SU-DHL-6 (cell line): ENCODE measurements at regions not wholly inside any gene's neighbourhood (a gene's known extent, or its start where the extent isn't known, plus 50 kb on each side); places are given as distances from the start of the nearest gene placed in this dataset.

Source experiments
- H2AFZ ChIP-seq: fragments of 200-600 bp; sonication (generic); 2 replicates; pipeline ENCODE4 v1.6.1; 2014; ENCODE audit warnings: low read depth, mild to moderate bottlenecking, moderate library complexity, mixed read lengths, antibody characterized with exemption, low read length; ENCODE audit not compliant: severe bottlenecking
- H3F3A ChIP-seq: fragments of 200-600 bp; shearing (Covaris generic); 2 replicates; pipeline ENCODE4 v1.6.0; 2016; ENCODE audit warnings: antibody characterized with exemption, mild to moderate bottlenecking; ENCODE audit not compliant: insufficient read depth
- H3K27ac ChIP-seq: fragments of 200-600 bp; sonication (generic); 2 replicates; pipeline ENCODE4 v1.5.1; 2016; ENCODE audit warnings: low read depth, mild to moderate bottlenecking, low read length, moderate library complexity, mixed read lengths
- H3K27me3 ChIP-seq: fragments of 200-600 bp; sonication (generic), shearing (Covaris generic); 2 replicates; pipeline ENCODE4 v1.6.0; 2014; ENCODE audit warnings: mild to moderate bottlenecking, low read length
- H3K36me3 ChIP-seq: fragments of 200-600 bp; sonication (generic); 2 replicates; pipeline ENCODE4 v1.6.1; 2014; ENCODE audit warnings: mild to moderate bottlenecking, low read length, mixed read lengths
- H3K4me2 ChIP-seq: fragments of 300-600, 200-600 bp; shearing (Covaris generic), sonication (generic); 2 replicates; pipeline ENCODE4 v1.6.0; 2014; ENCODE audit warnings: low read length, low read depth, mild to moderate bottlenecking; ENCODE audit not compliant: poor library complexity, severe bottlenecking
- H3K4me3 ChIP-seq: fragments of 200-600 bp; sonication (generic); 2 replicates; pipeline ENCODE4 v1.5.1; 2014; ENCODE audit warnings: antibody characterized with exemption, low read length, mild to moderate bottlenecking, mixed read lengths; ENCODE audit not compliant: insufficient read depth, poor library complexity, severe bottlenecking
- H3K79me2 ChIP-seq: fragments of 200-600 bp; sonication (generic); 2 replicates; pipeline ENCODE4 v1.6.1; 2014; ENCODE audit warnings: mild to moderate bottlenecking, low read length, moderate library complexity; ENCODE audit not compliant: insufficient read depth
- H3K9ac ChIP-seq: fragments of 200-600 bp; sonication (generic); 2 replicates; pipeline ENCODE4 v1.7.0; 2014; ENCODE audit warnings: mild to moderate bottlenecking, low read length
- H3K9me2 ChIP-seq: fragments of 200-600 bp; sonication (generic); replicated peaks from 2 replicates; pipeline ENCODE4 v1.6.1; 2014; ENCODE audit warnings: low read length; ENCODE audit not compliant: insufficient read depth
- H3K9me3 ChIP-seq: fragments of 200-600 bp; sonication (generic); 2 replicates; pipeline ENCODE4 v1.6.1; 2014; ENCODE audit warnings: low read length, mixed read lengths; ENCODE audit not compliant: insufficient read depth
- H4K20me1 ChIP-seq: fragments of 200-600 bp; sonication (generic); 2 replicates; pipeline ENCODE4 v1.6.1; 2014; ENCODE audit warnings: low read depth, mild to moderate bottlenecking, antibody characterized with exemption, low read length, moderate library complexity, mixed read lengths
- CTCF ChIP-seq: fragments of 200-600 bp; sonication (generic); IDR thresholded peaks from one replicate; pipeline ENCODE4 v1.5.1; 2017; ENCODE audit warnings: antibody characterized with exemption, mild to moderate bottlenecking, low read length, moderate library complexity; ENCODE audit not compliant: insufficient read depth, poor library complexity, severe bottlenecking
- EZH2phosphoT487 ChIP-seq: fragments of 200-600 bp; sonication (generic), shearing (Covaris generic); conservative IDR thresholded peaks from 2 replicates; pipeline ENCODE4 v1.6.1; 2018; ENCODE audit warnings: mild to moderate bottlenecking, antibody characterized with exemption, low read length, moderate library complexity, mixed read lengths

GRCh38 chr13:85230691-85231093 is 568.5 kb downstream of the SLITRK6 start:
- TF ChIP-seq EZH2phosphoT487 (no peak), CTCF (no peak)
- Histone ChIP-seq H2AFZ (no peak overlapping the region), H3K79me2 (no peaks in the 10 kb centered on the region), H4K20me1 (no peaks in the 10 kb centered on the region), H3K9me2 (no peaks in the 10 kb centered on the region), H3F3A (no peaks in the 10 kb centered on the region), H3K9me3 (no peaks in the 10 kb centered on the region), H3K27ac (no peak overlapping the region), H3K36me3 (no peaks in the 10 kb centered on the region), H3K4me2 (no peak overlapping the region), H3K4me3 (no peak overlapping the region), H3K9ac (no peak overlapping the region), H3K27me3 (no peaks in the 10 kb centered on the region)

GRCh38 chr13:85228692-85229091 is 570.5 kb downstream of the SLITRK6 start:
- Histone ChIP-seq H3K36me3 (no peaks in the 10 kb centered on the region), H3K9ac (no peak overlapping the region), H3K9me3 (no peaks in the 10 kb centered on the region), H2AFZ (no peak overlapping the region), H4K20me1 (no peaks in the 10 kb centered on the region), H3F3A (no peaks in the 10 kb centered on the region), H3K4me2 (no peak overlapping the region), H3K27ac (no peak overlapping the region), H3K9me2 (no peaks in the 10 kb centered on the region), H3K4me3 (no peak overlapping the region), H3K79me2 (no peaks in the 10 kb centered on the region), H3K27me3 (no peaks in the 10 kb centered on the region)
- TF ChIP-seq EZH2phosphoT487 (no peak), CTCF (no peak)

DNA sequence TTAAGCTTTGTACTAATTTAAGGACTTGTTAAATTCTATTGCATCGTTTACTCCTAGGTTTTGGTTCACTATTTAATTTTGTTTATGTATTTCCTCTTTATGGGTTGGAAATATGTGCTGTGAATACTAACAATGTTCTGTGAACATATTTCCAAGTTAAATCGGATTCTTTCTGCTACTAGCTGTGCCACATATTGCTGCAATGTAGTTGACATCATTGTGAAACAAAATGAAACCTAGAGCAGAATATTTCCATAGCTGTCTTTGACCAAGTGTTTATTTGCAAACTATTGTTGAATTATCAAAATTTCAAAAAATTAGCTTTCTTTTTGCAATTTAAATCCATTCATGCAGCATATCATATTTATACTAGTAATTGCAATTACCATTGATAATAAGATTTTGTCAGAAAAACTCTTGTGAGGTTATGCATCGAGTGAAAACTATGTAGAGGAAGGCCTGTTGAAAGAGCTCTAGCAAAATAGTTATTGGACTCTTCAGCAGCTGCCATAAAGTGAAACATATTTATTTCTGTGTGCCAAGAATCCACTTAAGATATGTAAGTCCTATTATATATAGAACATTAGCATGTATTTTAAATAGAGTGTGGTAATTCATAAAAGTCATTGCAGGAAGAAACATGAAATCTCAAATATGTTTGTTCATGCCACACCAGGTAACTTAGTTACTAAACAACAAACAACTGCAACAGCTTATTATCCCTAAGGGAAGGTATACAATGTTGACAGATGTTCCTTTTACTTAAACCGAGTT is 575.1 kb downstream of the SLITRK6 start:
- Histone ChIP-seq H3K9me2 (no peaks in the 10 kb centered on the region), H3K27ac (no peak overlapping the region), H3K9ac (no peak overlapping the region), H3F3A (no peaks in the 10 kb centered on the region), H3K27me3 (no peaks in the 10 kb centered on the region), H2AFZ (no peak overlapping the region), H3K4me3 (no peak overlapping the region), H3K79me2 (no peaks in the 10 kb centered on the region), H3K4me2 (no peak overlapping the region), H3K9me3 (no peaks in the 10 kb centered on the region), H4K20me1 (no peaks in the 10 kb centered on the region), H3K36me3 (no peaks in the 10 kb centered on the region)
- TF ChIP-seq EZH2phosphoT487 (no peak), CTCF (no peak)
